ENCODE measurements at regions not wholly inside any gene's neighbourhood (a gene's known extent, or its start where the extent isn't known, plus 50 kb on each side); places are given as distances from the start of the nearest gene placed in this dataset.

DNA sequence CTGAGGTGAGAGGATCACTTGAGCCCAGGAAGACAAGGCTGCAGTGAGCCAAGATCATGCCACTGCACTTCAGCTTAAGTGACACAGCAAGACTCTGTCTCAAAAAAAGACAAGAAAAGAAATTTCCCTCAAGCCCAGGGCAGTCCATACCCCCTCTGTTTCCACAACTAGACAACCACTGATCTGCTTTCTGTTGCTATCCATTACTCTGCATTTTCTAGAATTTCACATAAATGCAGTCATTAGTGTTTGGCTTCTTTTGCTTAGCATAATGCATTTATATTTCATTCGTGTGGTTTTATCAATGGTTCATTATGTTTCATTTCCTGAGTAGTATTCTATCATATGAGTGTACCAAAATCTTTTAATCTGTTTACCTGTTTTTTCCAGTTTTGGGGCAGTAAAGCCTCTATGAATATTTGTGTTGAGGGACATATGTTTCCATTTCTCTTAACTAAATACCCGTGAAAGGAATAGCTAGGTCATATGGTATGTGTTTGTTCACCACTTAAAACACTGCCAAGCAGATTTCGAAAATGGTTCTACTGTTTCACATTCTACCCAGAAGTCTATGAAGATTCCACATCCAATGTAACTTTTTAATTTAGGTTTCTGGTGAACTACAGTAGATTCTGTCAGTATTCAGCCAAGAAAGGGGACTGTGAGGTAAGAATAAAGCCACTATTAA, 271.8 kb downstream of the ZNF608 start:
- ChIA-PET RAD21 (ENCODE audit: low non-redundant PET in 1 of 2, low total read pairs in 2 of 2, uncharacterized antibody in 2 of 2, unreplicated experiment in 2 of 2) (no interaction called here), POLR2A (no interaction called here), CTCF (no interaction called here)
- no peak overlapping the region for H3K27ac ChIP-seq (ENCODE audit: low read depth, low read length)
- intact Hi-C loops (cut with micrococcal nuclease): no loop called here
- no peak overlapping the region for H2AFZ ChIP-seq (ENCODE audit: low read depth, low read length, poor library complexity, severe bottlenecking)
- ATAC-seq: no peak
- no peaks in the 10 kb centered on the region for H3K9me2 ChIP-seq (ENCODE audit: insufficient read depth)
- no peak for TF ChIP-seq POLR2AphosphoS5 (IDR thresholded peaks at IDR 0.05; ENCODE audit: low read depth, low read length)
- TF ChIP-seq ZFX (IDR thresholded peaks at IDR 0.05): no peak
- TF ChIP-seq FOSL1 (IDR thresholded peaks at IDR 0.05; ENCODE audit: low read depth): no peak
- TF ChIP-seq SIN3A (IDR thresholded peaks at IDR 0.05; ENCODE audit: low read depth): no peak
- TF ChIP-seq EZH2phosphoT487 (IDR thresholded peaks at IDR 0.05; ENCODE audit: borderline replicate concordance): no peak
- TF ChIP-seq ELF1 (IDR thresholded peaks at IDR 0.05; ENCODE audit: borderline replicate concordance, low read depth): no peak
- H4K20me1 ChIP-seq (ENCODE audit: insufficient read depth): no peaks in the 10 kb centered on the region
- no peak overlapping the region for H3K9ac ChIP-seq (ENCODE audit: low read length)
- BruUV-seq (replicated peaks): no TSS peak
- H3K4me1 ChIP-seq (ENCODE audit: control insufficient read depth in 1 of 2, insufficient read depth in 2 of 2, low read length in 2 of 2): no peaks in the 10 kb centered on the region
- H3K36me3 ChIP-seq (ENCODE audit: control insufficient read depth in 1 of 2, insufficient read depth in 2 of 2, low read length in 2 of 2): no peaks in the 10 kb centered on the region
- no peak overlapping the region for H3K4me2 ChIP-seq (ENCODE audit: low read length)
- no peaks in the 10 kb centered on the region for H3K27me3 ChIP-seq (ENCODE audit: insufficient read depth, low read length)
- DNase-seq (ENCODE audit: low read depth, low spot score): no peak
- H3K9me3 ChIP-seq (ENCODE audit: control insufficient read depth in 1 of 2, insufficient read depth in 1 of 2, low read depth in 1 of 2, low read length in 2 of 2): no peaks in the 10 kb centered on the region
- no peaks in the 10 kb centered on the region for H3K79me2 ChIP-seq (ENCODE audit: insufficient read depth, low read length)
- no peak overlapping the region for H3K4me3 ChIP-seq (replicated peaks in 1 of 2; ENCODE audit: low read depth in 1 of 2, low read length in 2 of 2)

DNA sequence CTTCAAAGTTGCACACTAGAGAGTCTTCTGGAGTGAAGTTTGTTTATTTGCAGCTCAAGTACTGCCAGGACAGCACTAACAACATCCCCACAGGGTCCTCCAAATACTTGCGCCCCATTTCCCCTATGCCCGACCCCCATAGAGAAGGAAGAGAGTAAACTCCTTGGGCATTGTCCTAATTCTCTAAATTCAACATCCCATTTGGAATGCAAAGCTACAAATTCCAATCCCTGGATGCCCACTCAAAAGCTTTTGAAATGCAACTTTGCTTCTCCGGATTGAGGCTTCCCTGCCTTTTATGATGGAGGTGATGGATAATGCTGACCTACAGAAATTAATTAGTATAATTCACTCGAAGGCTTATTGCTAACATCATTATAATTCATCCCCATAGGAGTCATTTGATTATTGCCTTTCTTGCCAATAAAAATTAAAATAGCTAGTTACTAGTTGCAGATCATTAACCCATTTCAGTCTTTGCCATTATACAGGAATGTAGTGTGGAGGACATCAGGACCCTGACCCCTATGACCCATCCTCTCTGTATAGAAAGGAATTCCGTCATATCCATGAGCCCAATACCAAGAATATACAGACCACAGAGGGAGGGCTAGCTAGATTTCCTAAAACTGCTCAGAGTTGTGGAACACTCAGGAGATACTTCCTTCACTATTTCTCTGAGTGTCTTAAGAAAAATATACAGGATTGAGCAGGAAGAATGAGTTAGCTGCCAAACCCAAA, 277.6 kb downstream of the ZNF608 start:
- intact Hi-C loops (cut with micrococcal nuclease): no loop called here
- Histone ChIP-seq H3K27me3 (ENCODE audit: insufficient read depth, low read length) (no peaks in the 10 kb centered on the region), H3K27ac (ENCODE audit: low read depth, low read length) (no peak overlapping the region), H2AFZ (ENCODE audit: low read depth, low read length, poor library complexity, severe bottlenecking) (no peak overlapping the region), H3K36me3 (ENCODE audit: control insufficient read depth in 1 of 2, insufficient read depth in 2 of 2, low read length in 2 of 2) (no peaks in the 10 kb centered on the region), H3K9me3 (ENCODE audit: control insufficient read depth in 1 of 2, insufficient read depth in 1 of 2, low read depth in 1 of 2, low read length in 2 of 2) (no peaks in the 10 kb centered on the region), H3K9ac (ENCODE audit: low read length) (no peak overlapping the region), H3K79me2 (ENCODE audit: insufficient read depth, low read length) (no peaks in the 10 kb centered on the region), H3K4me2 (ENCODE audit: low read length) (no peak overlapping the region), H3K9me2 (ENCODE audit: insufficient read depth) (no peaks in the 10 kb centered on the region), H3K4me3 (replicated peaks in 1 of 2; ENCODE audit: low read depth in 1 of 2, low read length in 2 of 2) (no peak overlapping the region), H3K4me1 (ENCODE audit: control insufficient read depth in 1 of 2, insufficient read depth in 2 of 2, low read length in 2 of 2) (no peaks in the 10 kb centered on the region), H4K20me1 (ENCODE audit: insufficient read depth) (no peaks in the 10 kb centered on the region)
- no TSS peak for BruUV-seq (replicated peaks)
- ChIA-PET POLR2A (no interaction called here), CTCF (no interaction called here), RAD21 (ENCODE audit: low non-redundant PET in 1 of 2, low total read pairs in 2 of 2, uncharacterized antibody in 2 of 2, unreplicated experiment in 2 of 2) (no interaction called here)
- no peak for TF ChIP-seq ZNF274 (IDR thresholded peaks at IDR 0.05; ENCODE audit: low read depth, low read length)
- TF ChIP-seq EZH2phosphoT487 (IDR thresholded peaks at IDR 0.05; ENCODE audit: borderline replicate concordance): no peak
- TF ChIP-seq FOSL1 (IDR thresholded peaks at IDR 0.05; ENCODE audit: low read depth): no peak
- TF ChIP-seq CBX3 (IDR thresholded peaks at IDR 0.05; ENCODE audit: low read depth): no peak
- TF ChIP-seq, protein P1, sequence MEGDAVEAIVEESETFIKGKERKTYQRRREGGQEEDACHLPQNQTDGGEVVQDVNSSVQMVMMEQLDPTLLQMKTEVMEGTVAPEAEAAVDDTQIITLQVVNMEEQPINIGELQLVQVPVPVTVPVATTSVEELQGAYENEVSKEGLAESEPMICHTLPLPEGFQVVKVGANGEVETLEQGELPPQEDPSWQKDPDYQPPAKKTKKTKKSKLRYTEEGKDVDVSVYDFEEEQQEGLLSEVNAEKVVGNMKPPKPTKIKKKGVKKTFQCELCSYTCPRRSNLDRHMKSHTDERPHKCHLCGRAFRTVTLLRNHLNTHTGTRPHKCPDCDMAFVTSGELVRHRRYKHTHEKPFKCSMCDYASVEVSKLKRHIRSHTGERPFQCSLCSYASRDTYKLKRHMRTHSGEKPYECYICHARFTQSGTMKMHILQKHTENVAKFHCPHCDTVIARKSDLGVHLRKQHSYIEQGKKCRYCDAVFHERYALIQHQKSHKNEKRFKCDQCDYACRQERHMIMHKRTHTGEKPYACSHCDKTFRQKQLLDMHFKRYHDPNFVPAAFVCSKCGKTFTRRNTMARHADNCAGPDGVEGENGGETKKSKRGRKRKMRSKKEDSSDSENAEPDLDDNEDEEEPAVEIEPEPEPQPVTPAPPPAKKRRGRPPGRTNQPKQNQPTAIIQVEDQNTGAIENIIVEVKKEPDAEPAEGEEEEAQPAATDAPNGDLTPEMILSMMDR (IDR thresholded peaks at IDR 0.05 in 2 of 3, conservative IDR thresholded peaks at IDR 0.05 in 1 of 3; ENCODE audit: borderline replicate concordance in 1 of 3, insufficient read depth in 1 of 3, low read depth in 2 of 3, low read length in 2 of 3): no peak
- TF ChIP-seq, protein P2, sequence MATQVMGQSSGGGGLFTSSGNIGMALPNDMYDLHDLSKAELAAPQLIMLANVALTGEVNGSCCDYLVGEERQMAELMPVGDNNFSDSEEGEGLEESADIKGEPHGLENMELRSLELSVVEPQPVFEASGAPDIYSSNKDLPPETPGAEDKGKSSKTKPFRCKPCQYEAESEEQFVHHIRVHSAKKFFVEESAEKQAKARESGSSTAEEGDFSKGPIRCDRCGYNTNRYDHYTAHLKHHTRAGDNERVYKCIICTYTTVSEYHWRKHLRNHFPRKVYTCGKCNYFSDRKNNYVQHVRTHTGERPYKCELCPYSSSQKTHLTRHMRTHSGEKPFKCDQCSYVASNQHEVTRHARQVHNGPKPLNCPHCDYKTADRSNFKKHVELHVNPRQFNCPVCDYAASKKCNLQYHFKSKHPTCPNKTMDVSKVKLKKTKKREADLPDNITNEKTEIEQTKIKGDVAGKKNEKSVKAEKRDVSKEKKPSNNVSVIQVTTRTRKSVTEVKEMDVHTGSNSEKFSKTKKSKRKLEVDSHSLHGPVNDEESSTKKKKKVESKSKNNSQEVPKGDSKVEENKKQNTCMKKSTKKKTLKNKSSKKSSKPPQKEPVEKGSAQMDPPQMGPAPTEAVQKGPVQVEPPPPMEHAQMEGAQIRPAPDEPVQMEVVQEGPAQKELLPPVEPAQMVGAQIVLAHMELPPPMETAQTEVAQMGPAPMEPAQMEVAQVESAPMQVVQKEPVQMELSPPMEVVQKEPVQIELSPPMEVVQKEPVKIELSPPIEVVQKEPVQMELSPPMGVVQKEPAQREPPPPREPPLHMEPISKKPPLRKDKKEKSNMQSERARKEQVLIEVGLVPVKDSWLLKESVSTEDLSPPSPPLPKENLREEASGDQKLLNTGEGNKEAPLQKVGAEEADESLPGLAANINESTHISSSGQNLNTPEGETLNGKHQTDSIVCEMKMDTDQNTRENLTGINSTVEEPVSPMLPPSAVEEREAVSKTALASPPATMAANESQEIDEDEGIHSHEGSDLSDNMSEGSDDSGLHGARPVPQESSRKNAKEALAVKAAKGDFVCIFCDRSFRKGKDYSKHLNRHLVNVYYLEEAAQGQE (IDR thresholded peaks at IDR 0.05; ENCODE audit: low read depth): no peak
- no peak for DNase-seq (ENCODE audit: low read depth, low spot score)
- no peak for ATAC-seq

Measured in HCT116 (cell line).